HG02870 (cell line): ENCODE measurements at regions not wholly inside any gene's neighbourhood (a gene's known extent, or its start where the extent isn't known, plus 50 kb on each side); places are given as distances from the start of the nearest gene placed in this dataset.

ENCODE experiments used
- ATAC-seq: cut with Tn5 transposase; IDR thresholded peaks from one replicate; pipeline ENCODE4 v1.9.1; 2021; ENCODE audit warnings: mild to moderate bottlenecking, moderate library complexity; ENCODE audit not compliant: unreplicated experiment

GRCh38 chr1:200319148-200319547 lies 90.7 kb downstream of the ZNF281 start:
- ATAC-seq = no peak

- no peak for ATAC-seq
These were observed 92.6 kb downstream of the ZNF281 start for GRCh38 chr1:200317236-200317635.

- no peak for ATAC-seq
These were observed 93.6 kb downstream of the ZNF281 start for GRCh38 chr1:200316148-200316803.

- no peak for ATAC-seq
These were observed 95.6 kb downstream of the ZNF281 start for GRCh38 chr1:200314085-200314750.

- no peak for ATAC-seq
These were observed 98.6 kb downstream of the ZNF281 start for GRCh38 chr1:200311256-200311655.

- no peak for ATAC-seq
These were observed 99.0 kb downstream of the ZNF281 start for GRCh38 chr1:200310824-200311223.

- ATAC-seq = no peak
These were observed 102.1 kb downstream of the ZNF281 start for GRCh38 chr1:200307755-200308066.

- no peak for ATAC-seq
These were observed 102.7 kb downstream of the ZNF281 start for GRCh38 chr1:200306944-200307754.

GRCh38 chr1:200305806-200306205 lies 104.0 kb downstream of the ZNF281 start:
- ATAC-seq = no peak

- ATAC-seq = no peak
These were observed 105.7 kb downstream of the ZNF281 start for GRCh38 chr1:200304171-200304570.

- ATAC-seq = no peak
These were observed 106.9 kb downstream of the ZNF281 start for GRCh38 chr1:200302921-200303290.

- ATAC-seq = peak; percentile 45
These were observed 107.5 kb downstream of the ZNF281 start for GRCh38 chr1:200302192-200302920.

GRCh38 chr1:200301152-200301551 lies 108.7 kb downstream of the ZNF281 start:
- ATAC-seq = no peak

- ATAC-seq = no peak
These were observed 110.3 kb downstream of the ZNF281 start for GRCh38 chr1:200299571-200299970.

GRCh38 chr1:200298242-200298641 lies 111.6 kb downstream of the ZNF281 start:
- no peak for ATAC-seq

GRCh38 chr1:200296091-200296661 lies 113.7 kb downstream of the ZNF281 start:
- ATAC-seq = no peak

GRCh38 chr1:200294241-200294640 lies 115.6 kb downstream of the ZNF281 start:
- ATAC-seq = no peak

- ATAC-seq = no peak
These were observed 117.1 kb downstream of the ZNF281 start for GRCh38 chr1:200292699-200293098.

- ATAC-seq = no peak
These were observed 118.7 kb downstream of the ZNF281 start for GRCh38 chr1:200291106-200291505.

- ATAC-seq = no peak
These were observed 119.7 kb downstream of the ZNF281 start for GRCh38 chr1:200290010-200290685.
